OCI-LY1 (cell line): ENCODE measurements at regions not wholly inside any gene's neighbourhood (a gene's known extent, or its start where the extent isn't known, plus 50 kb on each side); places are given as distances from the start of the nearest gene placed in this dataset.

ENCODE experiments used
- EZH2 ChIP-seq: fragments of 200-600 bp; sonication (generic), shearing (Covaris generic); IDR thresholded peaks from 2 replicates; pipeline ENCODE4 v1.8.0; 2017; ENCODE audit warnings: borderline replicate concordance, mixed run types, mild to moderate bottlenecking, antibody characterized with exemption, low read length, moderate library complexity, mixed read lengths
- TF ChIP-seq, protein P1 (sequence below): fragments of 200-600 bp; sonication (generic), shearing (Covaris generic); IDR thresholded peaks from 2 replicates; pipeline ENCODE4 v1.5.1; 2017; ENCODE audit warnings: mild to moderate bottlenecking, antibody characterized with exemption, low read length, moderate library complexity, mixed read lengths

DNA sequence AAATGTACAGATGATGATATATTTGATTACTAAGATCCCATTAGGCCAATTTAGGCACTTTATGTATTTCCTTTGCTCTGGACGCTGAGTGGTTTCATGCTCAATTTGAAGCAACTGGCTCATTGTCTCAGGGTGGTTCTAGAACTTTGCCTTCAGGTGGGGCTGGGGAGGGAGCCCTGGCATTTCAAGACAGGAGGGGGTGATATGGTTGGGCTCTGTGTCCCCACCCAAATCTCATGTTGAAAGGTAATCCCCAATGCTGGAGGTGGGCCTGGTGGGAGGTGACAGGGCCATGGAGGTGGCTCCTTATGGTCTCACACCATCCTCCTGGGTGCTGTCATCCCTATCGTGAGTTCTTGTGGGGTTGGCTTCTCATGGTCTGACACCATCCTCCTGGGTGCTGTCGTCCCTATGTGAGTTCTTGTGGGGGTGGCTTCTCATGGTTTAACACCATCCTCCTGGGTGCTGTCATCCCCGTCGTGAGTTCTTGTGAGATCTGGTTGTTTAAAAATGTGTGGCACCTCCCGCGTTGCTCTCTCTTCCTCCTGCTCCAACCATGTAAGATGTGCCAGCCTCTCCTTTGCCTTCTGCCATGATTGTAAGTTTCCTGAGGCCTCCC lies 151.5 kb upstream of the KLF6 start:
- TF ChIP-seq, protein P1, sequence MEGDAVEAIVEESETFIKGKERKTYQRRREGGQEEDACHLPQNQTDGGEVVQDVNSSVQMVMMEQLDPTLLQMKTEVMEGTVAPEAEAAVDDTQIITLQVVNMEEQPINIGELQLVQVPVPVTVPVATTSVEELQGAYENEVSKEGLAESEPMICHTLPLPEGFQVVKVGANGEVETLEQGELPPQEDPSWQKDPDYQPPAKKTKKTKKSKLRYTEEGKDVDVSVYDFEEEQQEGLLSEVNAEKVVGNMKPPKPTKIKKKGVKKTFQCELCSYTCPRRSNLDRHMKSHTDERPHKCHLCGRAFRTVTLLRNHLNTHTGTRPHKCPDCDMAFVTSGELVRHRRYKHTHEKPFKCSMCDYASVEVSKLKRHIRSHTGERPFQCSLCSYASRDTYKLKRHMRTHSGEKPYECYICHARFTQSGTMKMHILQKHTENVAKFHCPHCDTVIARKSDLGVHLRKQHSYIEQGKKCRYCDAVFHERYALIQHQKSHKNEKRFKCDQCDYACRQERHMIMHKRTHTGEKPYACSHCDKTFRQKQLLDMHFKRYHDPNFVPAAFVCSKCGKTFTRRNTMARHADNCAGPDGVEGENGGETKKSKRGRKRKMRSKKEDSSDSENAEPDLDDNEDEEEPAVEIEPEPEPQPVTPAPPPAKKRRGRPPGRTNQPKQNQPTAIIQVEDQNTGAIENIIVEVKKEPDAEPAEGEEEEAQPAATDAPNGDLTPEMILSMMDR: no peak
- TF ChIP-seq EZH2: no peak
